Rectal smooth muscle tissue (tissue), 1 donor: ENCODE measurements at regions not wholly inside any gene's neighbourhood (a gene's known extent, or its start where the extent isn't known, plus 50 kb on each side); places are given as distances from the start of the nearest gene placed in this dataset.

ENCODE experiments used
- H3K27ac ChIP-seq: one replicate; pipeline ENCODE4 v1.7.0; 2013; ENCODE audit warnings: low read depth, low read length, inconsistent platforms
- H3K27me3 ChIP-seq: one replicate; pipeline ENCODE4 v1.7.0; 2013; ENCODE audit warnings: low read length; ENCODE audit not compliant: control insufficient read depth, insufficient read depth
- H3K36me3 ChIP-seq: one replicate; pipeline ENCODE4 v1.7.0; 2013; ENCODE audit warnings: low read length; ENCODE audit not compliant: control insufficient read depth, insufficient read depth
- H3K4me1 ChIP-seq: one replicate; pipeline ENCODE4 v1.7.0; 2013; ENCODE audit warnings: low read length; ENCODE audit not compliant: control insufficient read depth, insufficient read depth
- H3K4me3 ChIP-seq: one replicate; pipeline ENCODE4 v1.7.0; 2013; ENCODE audit warnings: low read length
- H3K9ac ChIP-seq: one replicate; pipeline ENCODE4 v1.7.0; 2013; ENCODE audit warnings: low read length

- Histone ChIP-seq H3K4me1 (no peaks in the 10 kb centered on the region), H3K4me3 (no peak overlapping the region), H3K9ac (no peak overlapping the region)
These were observed 228.1 kb downstream of the KIF20B start for GRCh38 chr10:89929282-89930026.

GRCh38 chr10:89937494-89937893 is 236.1 kb downstream of the KIF20B start:
- H3K4me1 ChIP-seq = no peaks in the 10 kb centered on the region
- no peaks in the 10 kb centered on the region for H3K36me3 ChIP-seq
- no peak overlapping the region for H3K9ac ChIP-seq
- H3K27ac ChIP-seq = no peak overlapping the region
- no peaks in the 10 kb centered on the region for H3K27me3 ChIP-seq
- H3K4me3 ChIP-seq = no peak overlapping the region

More at GRCh38 chr10:89929282-89930026, 228.1 kb downstream of the KIF20B start:
- Histone ChIP-seq H3K27me3 (no peaks in the 10 kb centered on the region), H3K27ac (no peak overlapping the region), H3K36me3 (no peaks in the 10 kb centered on the region)

- Histone ChIP-seq H3K9ac (no peak overlapping the region), H3K36me3 (no peaks in the 10 kb centered on the region), H3K4me3 (no peak overlapping the region), H3K27me3 (no peaks in the 10 kb centered on the region), H3K27ac (no peak overlapping the region), H3K4me1 (no peaks in the 10 kb centered on the region)
These were observed 238.7 kb downstream of the KIF20B start for GRCh38 chr10:89940076-89940475.

- no peaks in the 10 kb centered on the region for H3K27me3 ChIP-seq
- no peaks in the 10 kb centered on the region for H3K4me1 ChIP-seq
- no peak overlapping the region for H3K9ac ChIP-seq
- no peaks in the 10 kb centered on the region for H3K36me3 ChIP-seq
- no peak overlapping the region for H3K27ac ChIP-seq
- H3K4me3 ChIP-seq = no peak overlapping the region
These were observed 240.8 kb downstream of the KIF20B start for GRCh38 chr10:89942217-89942616.

GRCh38 chr10:89944138-89944537 is 242.7 kb downstream of the KIF20B start:
- Histone ChIP-seq H3K36me3 (no peaks in the 10 kb centered on the region), H3K9ac (no peak overlapping the region), H3K4me3 (no peak overlapping the region), H3K4me1 (no peaks in the 10 kb centered on the region), H3K27ac (no peak overlapping the region), H3K27me3 (no peaks in the 10 kb centered on the region)

- Histone ChIP-seq H3K36me3 (no peaks in the 10 kb centered on the region), H3K4me1 (no peaks in the 10 kb centered on the region), H3K27ac (no peak overlapping the region), H3K27me3 (no peaks in the 10 kb centered on the region), H3K9ac (no peak overlapping the region), H3K4me3 (no peak overlapping the region)
These were observed 244.7 kb downstream of the KIF20B start for GRCh38 chr10:89946106-89946505.

GRCh38 chr10:89949496-89949895 is 248.1 kb downstream of the KIF20B start:
- Histone ChIP-seq H3K27me3 (no peaks in the 10 kb centered on the region), H3K4me1 (no peaks in the 10 kb centered on the region), H3K36me3 (no peaks in the 10 kb centered on the region), H3K4me3 (no peak overlapping the region), H3K27ac (no peak overlapping the region), H3K9ac (no peak overlapping the region)

- no peak overlapping the region for H3K27ac ChIP-seq
- no peak overlapping the region for H3K9ac ChIP-seq
- no peaks in the 10 kb centered on the region for H3K36me3 ChIP-seq
- no peaks in the 10 kb centered on the region for H3K4me1 ChIP-seq
- no peak overlapping the region for H3K4me3 ChIP-seq
- H3K27me3 ChIP-seq = no peaks in the 10 kb centered on the region
These were observed 250.9 kb downstream of the KIF20B start for GRCh38 chr10:89952325-89952724.

- Histone ChIP-seq H3K27me3 (no peaks in the 10 kb centered on the region), H3K27ac (no peak overlapping the region), H3K9ac (no peak overlapping the region), H3K4me3 (no peak overlapping the region), H3K4me1 (no peaks in the 10 kb centered on the region), H3K36me3 (no peaks in the 10 kb centered on the region)
These were observed 251.4 kb downstream of the KIF20B start for GRCh38 chr10:89952751-89953150.

- H3K27ac ChIP-seq = no peak overlapping the region
- H3K9ac ChIP-seq = no peak overlapping the region
- H3K4me3 ChIP-seq = no peak overlapping the region
- H3K36me3 ChIP-seq = no peaks in the 10 kb centered on the region
- H3K27me3 ChIP-seq = no peaks in the 10 kb centered on the region
- H3K4me1 ChIP-seq = no peaks in the 10 kb centered on the region
These were observed 252.7 kb downstream of the KIF20B start for GRCh38 chr10:89954061-89954460.

GRCh38 chr10:89954787-89955566 is 253.6 kb downstream of the KIF20B start:
- H3K27me3 ChIP-seq = no peaks in the 10 kb centered on the region
- no peaks in the 10 kb centered on the region for H3K4me1 ChIP-seq
- no peak overlapping the region for H3K27ac ChIP-seq
- H3K36me3 ChIP-seq = no peaks in the 10 kb centered on the region
- H3K4me3 ChIP-seq = no peak overlapping the region
- H3K9ac ChIP-seq = no peak overlapping the region

GRCh38 chr10:89959433-89960110 is 258.2 kb downstream of the KIF20B start:
- H3K9ac ChIP-seq = no peak overlapping the region
- H3K36me3 ChIP-seq = no peaks in the 10 kb centered on the region
- H3K27me3 ChIP-seq = no peaks in the 10 kb centered on the region
- no peak overlapping the region for H3K27ac ChIP-seq
- H3K4me1 ChIP-seq = no peaks in the 10 kb centered on the region
- H3K4me3 ChIP-seq = no peak overlapping the region
